OCI-M1 (cell line): ENCODE measurements at regions not wholly inside any gene's neighbourhood (a gene's known extent, or its start where the extent isn't known, plus 50 kb on each side); places are given as distances from the start of the nearest gene placed in this dataset.
"Not testable (repeated sequence)": the region's sequence is repeated elsewhere in the genome, so short reads cannot be mapped to it uniquely, and the experiment has no call there.

Source experiments
- DNase-seq: peaks from one replicate; lab custom pipeline; 2025; lab: John Stamatoyannopoulos, UW

DNA sequence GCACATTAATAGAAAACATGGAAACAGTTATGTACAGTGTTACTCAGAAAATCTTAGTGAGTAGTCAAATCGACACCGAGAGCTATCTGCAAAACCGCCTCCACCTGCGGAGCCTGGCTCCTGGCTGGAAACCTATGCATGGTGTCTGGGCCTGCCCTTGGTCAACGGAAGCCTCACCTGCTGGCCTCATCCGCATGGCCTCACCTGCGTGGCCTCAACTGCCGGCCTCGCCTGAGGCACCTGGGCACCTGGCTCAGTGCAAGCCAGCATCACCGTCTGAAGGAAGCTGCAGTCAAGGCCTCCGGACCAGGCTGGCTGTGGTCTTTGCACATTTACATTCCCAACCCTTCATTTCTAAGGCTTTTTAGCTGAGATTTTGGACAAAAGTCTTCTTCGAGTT is 352.1 kb downstream of the POM121L12 start:
- DNase-seq, result no peak

DNA sequence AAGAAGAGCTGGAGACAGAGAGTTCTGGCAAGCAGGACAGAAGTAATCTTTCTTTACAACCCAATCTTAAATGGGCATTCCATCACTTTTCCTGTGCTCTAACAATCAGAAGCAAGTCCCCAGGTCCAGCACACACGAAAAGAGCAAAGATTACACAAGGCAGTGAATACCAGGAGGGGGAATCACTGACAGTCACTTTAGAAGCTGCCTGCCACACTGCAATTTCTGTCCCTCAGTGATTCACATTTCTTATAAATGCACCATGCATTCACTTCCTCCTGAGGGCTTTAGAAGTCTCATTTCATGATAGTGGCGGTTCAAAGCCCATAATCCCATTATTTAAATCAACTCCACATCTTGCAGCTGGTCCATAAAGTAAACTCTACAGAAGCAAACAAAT is 362.5 kb downstream of the POM121L12 start:
- DNase-seq, result no peak

DNA sequence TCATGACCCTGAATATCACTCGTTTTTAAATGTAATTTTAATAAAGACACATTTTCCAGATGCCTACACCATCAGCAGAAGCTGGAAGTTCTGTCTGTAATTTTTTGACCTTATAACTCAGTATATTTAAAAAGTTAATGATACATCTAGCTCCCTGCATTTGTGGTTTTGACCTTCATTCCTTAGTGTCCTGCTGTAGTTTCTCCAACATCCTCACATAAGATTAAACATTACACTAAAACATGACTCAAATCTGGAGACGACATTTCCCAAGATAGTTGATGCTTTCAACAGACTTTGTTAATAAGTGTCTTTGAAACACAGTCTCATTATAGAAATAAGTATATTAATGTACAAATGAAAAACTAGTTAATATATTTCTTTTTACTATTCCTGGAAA is 363.1 kb downstream of the POM121L12 start:
- DNase-seq, result no peak

DNA sequence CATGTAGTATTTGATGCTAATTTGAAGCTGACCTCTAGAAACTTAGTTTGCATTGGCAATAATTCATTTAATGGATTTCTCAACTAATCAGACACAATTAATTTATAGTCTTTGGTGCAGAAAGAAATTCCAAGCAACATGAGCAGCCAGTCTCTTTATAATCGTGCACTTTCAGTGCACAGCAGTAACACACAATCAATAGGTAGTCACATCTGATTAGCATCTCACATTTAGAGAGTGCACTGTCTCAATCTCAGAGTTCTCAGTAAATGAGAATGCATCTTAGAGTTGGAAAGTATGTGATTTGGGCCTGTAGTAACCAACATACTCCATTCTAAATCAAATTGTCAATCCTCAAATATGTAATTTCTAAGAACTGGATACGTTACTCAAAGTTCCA is 377.6 kb downstream of the POM121L12 start:
- no peak for DNase-seq

DNA sequence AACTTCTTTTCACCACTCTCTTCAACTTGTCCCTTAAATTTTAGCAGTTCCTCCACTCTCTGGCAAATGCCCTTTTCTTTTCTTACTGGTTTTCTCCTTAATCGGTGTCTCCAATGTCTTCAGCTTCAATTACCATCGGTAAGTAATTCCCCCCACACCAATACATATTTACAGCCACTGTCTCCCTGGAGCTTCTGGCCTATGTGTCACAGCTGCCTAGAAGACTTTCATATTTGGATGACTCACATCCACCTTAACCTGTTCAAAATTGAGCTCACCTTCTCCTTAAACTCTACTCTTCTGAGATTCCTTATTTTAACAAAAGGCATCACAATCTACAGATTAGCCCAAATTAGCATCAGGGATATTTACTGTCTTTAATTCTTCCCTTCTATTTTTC is 380.4 kb downstream of the POM121L12 start:
- DNase-seq, result no peak

DNA sequence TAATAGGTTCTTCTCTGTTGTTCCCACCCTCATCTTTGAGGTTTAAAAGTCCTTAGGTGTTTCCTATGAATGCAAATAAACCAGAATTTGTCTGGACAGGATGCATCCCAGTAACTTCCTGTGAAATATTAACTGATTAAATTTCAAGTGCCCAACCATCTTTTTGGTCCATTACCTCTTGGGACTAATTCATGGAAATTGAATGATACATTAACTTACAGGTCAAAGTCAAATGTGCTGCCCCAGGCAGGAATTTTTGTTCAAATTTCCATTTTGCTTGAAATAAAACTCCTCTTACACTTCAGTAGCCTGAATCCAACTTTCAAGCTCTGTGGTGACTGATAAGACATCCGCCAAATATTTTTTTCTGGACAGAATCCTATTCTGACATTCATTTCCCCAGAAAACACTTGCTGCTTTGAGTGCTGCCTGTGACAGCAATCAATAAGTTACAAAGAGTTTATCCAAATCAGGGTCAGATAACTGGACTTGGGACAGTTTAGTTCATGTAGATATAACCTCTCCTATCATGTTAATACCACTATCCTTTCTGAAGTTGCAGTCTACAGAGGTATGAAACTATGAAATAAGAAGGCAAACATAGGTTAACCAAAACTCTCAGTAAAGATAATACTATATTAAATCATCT is 383.5 kb downstream of the POM121L12 start:
- DNase-seq, result no peak

DNA sequence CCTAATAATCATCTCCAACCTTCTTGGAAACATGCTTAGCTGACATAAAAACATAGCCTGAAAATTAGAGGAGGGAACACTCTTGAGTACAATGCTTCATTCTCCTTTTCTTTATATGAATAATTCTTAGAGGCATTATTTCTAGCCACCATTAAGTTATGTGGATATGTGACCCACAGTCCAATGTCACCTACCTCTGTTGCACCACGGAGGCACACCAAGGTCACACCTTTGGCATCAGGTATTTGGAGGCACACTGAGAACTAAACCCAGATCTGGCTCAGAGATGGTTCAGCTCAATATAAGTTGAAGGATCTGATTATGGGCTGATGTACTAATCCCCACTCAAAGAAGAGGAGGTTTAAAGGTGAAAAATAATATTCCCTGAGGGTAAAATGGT is 385.1 kb downstream of the POM121L12 start:
- no peak for DNase-seq

DNA sequence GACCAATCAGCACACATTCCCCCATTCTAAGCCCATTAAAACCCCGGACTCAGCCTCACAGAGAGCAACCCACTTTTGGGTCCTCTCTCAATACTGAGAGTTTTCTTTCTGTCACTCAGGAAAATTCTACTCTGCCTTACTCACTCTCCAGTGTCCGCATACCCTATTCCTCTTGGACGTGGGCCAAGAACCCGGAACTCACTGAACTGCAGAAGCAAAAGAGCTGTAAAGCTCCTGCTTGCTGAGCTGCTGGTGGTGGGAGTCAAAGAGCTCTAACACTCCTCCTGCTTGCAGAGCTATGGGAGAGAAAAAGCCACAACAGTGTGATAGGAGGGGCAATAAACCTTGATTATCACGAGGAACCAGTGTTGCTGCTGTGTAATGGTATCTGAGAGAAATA is 386.9 kb downstream of the POM121L12 start:
- no peak for DNase-seq

DNA sequence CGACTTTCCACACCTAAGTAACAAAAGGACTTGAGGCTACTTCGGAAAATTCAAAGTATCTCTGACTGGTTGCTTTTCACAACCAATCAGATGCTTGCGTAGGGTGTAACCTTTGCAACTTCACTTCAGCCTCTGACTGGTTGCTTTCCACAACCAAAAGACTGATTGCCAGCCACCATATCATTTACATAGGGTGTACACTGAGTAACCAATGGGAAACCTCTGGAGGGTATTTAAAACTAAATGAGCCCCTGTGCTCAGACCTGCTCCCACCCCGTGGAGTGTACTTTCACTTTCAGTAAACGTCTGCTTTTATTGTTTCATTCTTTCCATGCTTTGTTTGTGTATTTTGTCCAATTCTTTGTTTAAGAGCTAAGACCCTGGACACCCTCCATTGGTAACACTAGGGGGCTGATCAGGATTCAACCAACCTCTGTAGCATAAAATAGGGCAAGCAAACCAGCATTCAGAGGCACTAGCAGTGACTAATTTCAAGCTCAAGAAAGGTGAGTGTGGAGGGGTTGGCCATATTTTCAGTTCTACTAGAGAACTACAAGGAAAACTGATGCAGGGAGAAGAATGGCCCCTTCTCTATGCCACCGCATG is 390.8 kb downstream of the POM121L12 start:
- peak; percentile 20 for DNase-seq

DNA sequence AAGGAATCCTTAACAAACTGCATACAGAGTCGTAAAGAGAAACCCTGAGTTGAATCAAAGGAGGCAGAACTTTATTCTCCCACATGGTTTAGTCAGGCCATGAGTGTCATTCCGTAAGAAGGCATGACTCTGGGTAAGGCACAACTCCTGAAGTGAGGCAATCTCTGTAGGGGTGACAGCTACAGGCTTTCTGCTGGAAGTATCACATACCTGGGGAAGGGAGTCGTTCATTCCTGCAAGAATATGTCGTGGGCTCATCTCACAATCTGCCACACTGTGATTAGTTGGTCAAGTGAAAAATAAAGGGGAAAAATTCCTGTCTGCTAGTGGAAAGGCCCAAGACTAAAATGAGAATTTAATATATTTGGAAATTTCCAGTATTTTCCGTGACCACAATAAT is 392.6 kb downstream of the POM121L12 start:
- DNase-seq, result no peak

DNA sequence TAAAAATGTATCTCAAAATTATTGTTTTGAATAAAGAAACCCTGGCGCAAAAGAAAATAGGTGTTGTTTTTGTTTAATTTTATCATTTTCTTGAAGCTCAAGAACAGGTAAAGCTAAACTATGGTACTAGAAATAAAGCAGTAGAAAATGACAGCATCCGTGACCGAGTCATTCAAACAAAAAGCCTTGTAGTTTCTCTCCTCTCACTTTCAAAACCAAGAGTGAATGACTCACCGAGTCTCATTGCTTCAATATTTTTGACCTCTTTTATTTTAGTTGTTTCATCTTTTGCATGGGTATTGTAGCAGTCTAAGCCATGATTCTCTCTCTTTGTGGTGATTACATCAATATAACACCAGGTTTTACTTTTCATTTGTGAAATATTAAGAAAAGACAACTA is 396.5 kb downstream of the POM121L12 start:
- DNase-seq, result no peak

DNA sequence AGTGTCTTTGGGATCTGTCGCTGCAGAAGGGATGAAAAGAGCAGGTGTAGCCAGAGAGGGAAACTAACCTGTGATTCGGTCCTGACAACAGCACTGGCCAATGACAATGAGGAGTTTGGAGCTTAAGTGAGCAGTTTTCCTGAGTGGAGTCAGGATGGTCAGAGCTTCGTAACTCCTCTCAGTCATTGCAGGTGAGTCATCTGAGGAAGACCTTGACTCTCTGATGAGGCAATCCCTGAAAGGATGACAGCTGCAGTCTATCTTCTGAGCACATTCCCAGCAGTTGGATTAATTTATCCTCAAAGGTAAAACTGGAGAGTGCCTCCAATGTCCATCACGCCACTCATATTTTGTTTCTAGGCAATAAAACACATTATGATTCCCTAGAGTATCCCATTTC is 401.9 kb downstream of the POM121L12 start:
- no peak for DNase-seq

DNA sequence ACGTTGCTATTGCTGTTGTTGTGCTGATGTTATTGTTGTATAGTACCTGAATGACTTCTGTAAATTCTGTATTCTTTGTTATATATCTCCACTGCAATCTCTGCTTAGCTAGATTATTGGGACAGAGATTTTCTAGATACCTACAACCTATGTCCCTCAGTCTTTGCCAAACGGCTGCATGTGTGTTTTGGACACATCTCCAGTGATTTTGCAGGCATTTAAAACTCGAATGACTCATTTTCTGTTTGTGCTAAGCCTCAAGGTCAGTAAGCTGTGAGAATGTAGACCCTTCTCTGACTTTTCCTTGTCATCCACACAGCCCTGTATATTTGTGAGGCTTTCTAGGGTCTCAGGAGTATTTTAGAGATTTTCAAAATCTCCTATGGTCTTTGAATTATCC is 410.7 kb downstream of the POM121L12 start:
- DNase-seq, result no peak

DNA sequence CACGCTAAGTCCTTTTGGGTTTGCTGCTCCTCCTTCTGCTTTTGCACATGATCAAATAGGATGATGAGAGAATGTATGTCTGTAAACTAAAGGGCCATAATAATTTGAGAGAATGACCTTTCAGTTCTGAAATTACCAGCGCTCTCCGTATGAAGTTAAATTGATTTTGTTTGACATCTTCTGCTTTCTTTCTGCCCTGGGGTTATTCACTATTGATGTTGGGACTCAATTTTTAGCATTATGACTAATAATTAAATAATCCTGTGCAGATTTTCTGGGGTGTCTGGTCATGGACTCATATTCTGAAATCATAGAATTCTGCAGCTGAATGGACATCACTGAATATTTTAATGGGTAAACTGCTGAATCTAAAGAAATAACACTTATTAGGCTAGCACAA is 423.2 kb downstream of the POM121L12 start:
- DNase-seq, result no peak

DNA sequence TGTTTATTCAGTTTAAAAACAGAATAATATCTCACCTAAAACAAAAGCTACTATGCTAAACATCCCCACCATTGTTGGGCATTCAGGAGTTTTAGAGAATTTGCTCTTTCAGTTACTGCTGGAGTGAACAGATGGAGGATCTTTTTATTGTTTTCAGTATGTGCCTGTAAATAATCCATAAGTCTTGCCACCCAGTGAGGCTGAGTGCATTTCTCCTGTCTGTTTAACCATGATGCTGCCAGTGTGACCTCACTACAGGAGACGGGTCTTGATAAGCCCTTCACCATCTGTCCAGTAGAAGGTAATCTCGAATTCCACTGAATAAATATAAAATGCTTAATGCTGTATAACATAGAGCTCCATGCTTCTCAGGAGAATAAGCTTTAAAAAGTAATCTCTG is 430.9 kb downstream of the POM121L12 start:
- no peak for DNase-seq

DNA sequence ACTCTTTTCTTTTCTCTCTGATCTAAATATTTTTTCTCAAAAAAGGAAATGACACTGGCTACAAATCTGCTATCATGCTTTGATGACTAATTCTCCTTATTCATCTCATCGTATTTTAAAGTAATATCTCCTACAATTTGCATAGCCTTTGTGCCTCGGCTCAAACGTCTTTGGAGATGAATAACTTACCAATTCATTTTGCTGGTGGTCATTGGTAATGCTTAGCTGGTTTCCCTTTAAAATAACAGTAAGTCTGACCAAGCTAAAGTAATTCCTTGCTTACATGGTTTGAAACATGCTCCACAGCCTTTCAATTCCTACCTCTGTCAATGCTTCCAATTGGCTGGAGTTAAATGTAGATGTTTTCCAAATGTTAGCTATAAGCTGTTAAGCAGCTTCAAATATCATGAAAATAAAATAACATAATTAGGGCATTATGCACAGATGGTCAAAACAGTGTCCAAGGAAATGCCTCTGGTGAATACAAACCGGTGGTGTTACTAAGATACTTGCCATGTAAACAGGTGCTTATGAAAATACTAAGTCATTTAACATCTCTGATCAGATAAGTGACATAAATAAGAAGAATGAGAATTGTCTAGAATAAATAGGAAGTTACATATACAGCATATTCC is 435.0 kb downstream of the POM121L12 start:
- DNase-seq, result no peak

DNA sequence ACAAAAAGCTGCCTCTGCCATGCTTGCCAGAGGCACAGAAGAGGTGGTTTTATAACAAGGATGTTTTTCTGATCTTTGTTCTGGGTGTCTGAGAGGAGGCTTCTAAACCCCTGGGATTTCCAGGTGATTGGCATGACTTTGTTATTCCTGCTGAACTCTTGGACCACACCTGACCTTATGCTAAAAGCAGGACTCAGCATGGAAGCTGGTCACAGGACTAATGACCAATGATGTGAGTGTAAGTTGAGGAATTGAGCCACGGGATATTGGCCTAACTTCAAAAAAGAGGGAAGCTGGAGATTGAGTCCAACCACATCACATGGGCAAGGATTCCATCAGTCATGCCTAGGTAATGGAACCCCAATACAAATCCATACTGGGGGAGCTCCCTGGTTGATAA is 437.9 kb downstream of the POM121L12 start:
- no peak for DNase-seq

DNA sequence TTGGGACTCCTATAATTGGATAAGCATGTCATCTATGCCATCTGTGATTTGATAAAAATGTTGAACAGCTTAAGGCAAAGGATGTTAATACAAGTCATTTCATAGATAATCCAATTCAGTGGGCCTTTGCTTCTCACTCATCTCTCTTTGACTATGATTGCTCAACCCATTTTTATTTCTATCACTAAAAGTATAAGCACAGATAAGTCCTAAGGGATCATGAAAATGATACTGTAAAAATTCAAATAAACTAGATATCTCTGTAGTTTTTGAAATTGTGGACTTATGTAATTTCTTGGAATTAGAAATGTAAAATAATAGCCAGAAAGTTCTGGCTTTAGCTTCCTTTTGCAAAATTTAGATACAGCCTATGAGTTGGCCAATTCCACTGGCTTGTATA is 440.3 kb downstream of the POM121L12 start:
- no peak for DNase-seq

DNA sequence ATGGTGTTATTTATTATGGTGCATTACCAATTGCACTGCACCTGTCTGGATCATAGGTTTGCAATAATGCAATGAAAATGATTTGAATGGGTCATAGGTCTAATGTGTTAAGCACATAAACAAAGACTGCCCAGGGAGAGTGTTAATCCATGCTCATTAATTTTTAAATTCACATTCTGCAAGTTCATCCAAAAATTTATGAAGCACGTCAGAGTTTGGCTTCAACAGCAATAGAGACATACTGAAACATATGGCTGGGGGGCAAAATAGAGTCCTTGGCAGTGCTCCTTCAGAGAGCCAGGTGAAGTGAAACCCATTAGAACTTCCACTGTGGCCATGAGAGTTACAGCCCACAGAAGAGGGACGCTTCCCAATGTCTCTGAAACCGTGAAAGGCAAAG is 441.1 kb downstream of the POM121L12 start:
- no peak for DNase-seq

DNA sequence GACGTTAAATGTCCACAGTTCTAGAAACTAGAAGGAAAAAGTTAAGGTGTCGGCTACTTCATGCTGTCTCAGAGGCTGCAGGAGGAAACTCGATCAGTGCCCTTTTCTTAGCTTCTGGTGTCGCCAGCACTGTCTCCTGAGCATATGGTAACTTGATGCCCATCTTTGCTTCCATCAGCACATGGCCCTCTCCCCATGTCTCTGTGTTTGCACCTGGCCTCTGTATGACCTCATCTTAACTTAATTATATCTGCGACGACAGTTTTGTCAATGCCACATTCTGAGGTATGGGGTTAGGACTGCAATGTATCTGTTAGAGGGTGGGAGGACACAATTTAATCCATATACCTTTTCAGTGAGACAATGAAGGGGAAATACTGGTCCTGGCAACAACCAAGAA is 449.9 kb downstream of the POM121L12 start:
- DNase-seq, result no peak

DNA sequence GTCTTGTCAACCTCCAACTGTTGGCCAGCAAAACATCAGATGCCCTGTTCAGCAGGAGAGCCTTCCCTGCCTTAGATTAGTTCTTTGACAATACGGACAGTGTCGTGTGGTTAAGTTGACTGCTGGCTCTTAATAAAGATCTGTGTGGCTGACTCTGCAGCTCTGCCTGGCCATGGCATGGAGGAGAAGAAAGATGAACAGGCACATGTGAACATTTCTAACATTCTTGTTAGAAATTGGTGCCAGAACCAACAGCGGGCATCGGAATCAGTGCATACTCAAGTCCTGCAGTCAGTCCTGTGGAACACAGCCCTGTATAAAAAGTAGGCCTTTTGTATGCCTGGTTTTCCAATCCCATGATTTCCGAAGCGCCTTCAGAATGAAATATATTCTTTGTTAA is 455.6 kb downstream of the POM121L12 start:
- no peak for DNase-seq

DNA sequence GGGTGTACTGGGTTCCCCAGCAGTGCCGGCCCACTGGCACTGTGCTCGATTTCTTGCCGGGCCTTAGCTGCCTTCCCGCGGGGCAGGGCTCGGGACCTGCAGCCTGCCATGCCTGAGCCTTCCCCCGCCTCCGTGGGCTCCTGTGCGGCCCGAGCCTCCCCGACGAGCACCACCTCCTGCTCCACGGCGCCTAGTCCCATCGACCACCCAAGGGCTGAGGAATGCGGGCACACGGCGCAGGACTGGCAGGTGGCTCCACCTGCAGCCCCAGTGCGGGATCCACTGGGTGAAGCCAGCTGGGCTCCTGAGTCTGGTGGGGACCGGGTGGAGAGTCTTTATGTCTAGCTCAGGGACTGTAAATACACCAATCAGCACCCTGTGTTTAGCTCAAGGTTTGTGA is 459.7 kb downstream of the POM121L12 start:
- DNase-seq, result not testable (repeated sequence)

DNA sequence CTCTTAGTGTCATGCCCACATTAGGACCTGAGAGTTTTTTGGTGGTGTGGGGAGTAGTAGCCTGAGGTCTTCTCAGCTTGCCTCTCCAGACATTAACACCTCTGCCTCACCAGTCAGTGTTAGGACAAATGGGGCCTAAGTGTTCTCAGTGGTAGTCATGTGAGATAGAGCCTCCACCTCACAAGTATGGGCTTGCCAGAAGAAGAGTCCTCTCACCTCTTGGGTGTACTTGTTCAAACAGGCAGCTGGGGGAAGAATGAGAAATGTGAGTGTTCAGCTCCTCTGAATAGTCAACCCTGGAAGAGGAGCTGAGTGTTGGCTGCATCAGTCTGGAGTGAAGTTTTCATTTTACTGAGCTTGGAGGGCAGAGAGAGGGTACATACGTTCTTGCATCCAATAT is 464.6 kb downstream of the POM121L12 start:
- no peak for DNase-seq

DNA sequence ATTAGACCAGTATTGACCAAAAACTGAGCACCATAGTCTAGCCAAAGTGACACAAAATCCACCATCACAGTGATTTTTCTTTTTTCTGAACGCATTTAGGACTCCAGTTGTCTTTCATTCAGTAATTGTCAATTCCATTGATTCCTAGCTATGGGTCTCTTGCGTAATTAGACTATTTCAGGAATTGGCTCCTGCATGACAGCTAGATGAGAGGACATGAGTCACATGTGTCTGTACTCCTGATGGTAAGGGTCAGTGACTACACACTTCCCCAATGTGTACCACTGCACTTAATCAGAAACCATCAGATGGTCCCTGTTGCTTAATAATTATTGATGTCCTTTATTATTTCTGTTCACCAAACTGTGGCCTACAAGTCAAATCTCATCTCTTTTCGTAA is 469.5 kb downstream of the POM121L12 start:
- DNase-seq, result no peak
